KBM-7 (cell line): ENCODE measurements at regions not wholly inside any gene's neighbourhood (a gene's known extent, or its start where the extent isn't known, plus 50 kb on each side); places are given as distances from the start of the nearest gene placed in this dataset.

Experiments
- DNase-seq: peaks from one replicate; pipeline ENCODE4 v3.0.0-alpha.2; 2015
- in situ Hi-C: fragments of 300-500 bp; cut with MboI; formaldehyde crosslinking; loops from 2 replicates; pipeline ENCODE4 v1.14.3; 2020; ENCODE audit warnings: low sequenced_read_pairs, low pct_unique_long_range_greater_than_20kb, mixed read lengths

GRCh38 chr2:180753809-180754761 lies 226.3 kb upstream of the UBE2E3 start:
- no peak for DNase-seq
- in situ Hi-C loops = no loop called here

GRCh38 chr2:180751306-180751920 lies 229.0 kb upstream of the UBE2E3 start:
- DNase-seq = no peak
- in situ Hi-C loops = no loop called here

- no peak for DNase-seq
- in situ Hi-C loops = no loop called here
Observed at GRCh38 chr2:180747728-180748127, 232.7 kb upstream of the UBE2E3 start.

GRCh38 chr2:180743401-180743800 lies 237.0 kb upstream of the UBE2E3 start:
- in situ Hi-C loops = no loop called here
- no peak for DNase-seq

- in situ Hi-C loops = no loop called here
- DNase-seq = no peak
Observed at GRCh38 chr2:180742801-180743200, 237.6 kb upstream of the UBE2E3 start.

- DNase-seq = no peak
- in situ Hi-C loops = no loop called here
Observed at GRCh38 chr2:180739070-180739469, 241.3 kb upstream of the UBE2E3 start.

- DNase-seq = no peak
- in situ Hi-C loops = no loop called here
Observed at GRCh38 chr2:180735799-180736198, 244.6 kb upstream of the UBE2E3 start.

GRCh38 chr2:180734382-180734781 lies 246.0 kb upstream of the UBE2E3 start:
- in situ Hi-C loops = no loop called here
- DNase-seq = no peak

- in situ Hi-C loops = no loop called here
- DNase-seq = no peak
Observed at GRCh38 chr2:180733330-180733729, 247.1 kb upstream of the UBE2E3 start.

GRCh38 chr2:180732337-180732736 lies 248.1 kb upstream of the UBE2E3 start:
- in situ Hi-C loops = no loop called here
- no peak for DNase-seq

- in situ Hi-C loops = no loop called here
- DNase-seq = no peak
Observed at GRCh38 chr2:180730976-180731375, 249.4 kb upstream of the UBE2E3 start.

- DNase-seq = no peak
- in situ Hi-C loops = no loop called here
Observed at GRCh38 chr2:180728928-180729559, 251.4 kb upstream of the UBE2E3 start.

- in situ Hi-C loops = no loop called here
- DNase-seq = no peak
Observed at GRCh38 chr2:180723712-180724111, 256.7 kb upstream of the UBE2E3 start.

- in situ Hi-C loops = no loop called here
- no peak for DNase-seq
Observed at GRCh38 chr2:180722551-180723239, 257.7 kb upstream of the UBE2E3 start.

- in situ Hi-C loops = no loop called here
- no peak for DNase-seq
Observed at GRCh38 chr2:180720829-180721228, 259.6 kb upstream of the UBE2E3 start.

- no peak for DNase-seq
- in situ Hi-C loops = no loop called here
Observed at GRCh38 chr2:180717588-180717987, 262.8 kb upstream of the UBE2E3 start.

- in situ Hi-C loops = no loop called here
- DNase-seq = no peak
Observed at GRCh38 chr2:180716186-180717180, 263.9 kb upstream of the UBE2E3 start.

- DNase-seq = no peak
Observed at GRCh38 chr2:180715044-180715443, 265.4 kb upstream of the UBE2E3 start.

More at GRCh38 chr2:180715044-180715443, 265.4 kb upstream of the UBE2E3 start:
- in situ Hi-C loops = no loop called here
